ENCODE measurements at regions not wholly inside any gene's neighbourhood (a gene's known extent, or its start where the extent isn't known, plus 50 kb on each side); places are given as distances from the start of the nearest gene placed in this dataset.

GRCh38 chr21:32140151-32140550 lies 138.7 kb downstream of the MIS18A start:
- intact Hi-C loops (cut with micrococcal nuclease; ENCODE audit: unreplicated experiment) (no loop called here), in situ Hi-C loops (cut with MboI) (no loop called here)
- peaks cover 20% of the 10 kb centered on the region for H3K4me1 ChIP-seq (ENCODE audit: control insufficient read depth, insufficient read depth, low read length)
- H3K4me3 ChIP-seq: no peak overlapping the region
- ChIA-PET RAD21 (ENCODE audit: unreplicated experiment) (no interaction called here), SMC1A (ENCODE audit: uncharacterized antibody, unreplicated experiment) (no interaction called here), CTCF (no interaction called here), POLR2A (no interaction called here)
- no peak overlapping the region for H3K9ac ChIP-seq (ENCODE audit: control insufficient read depth, insufficient read depth, low read length)
- H3K27me3 ChIP-seq (replicated peaks in 1 of 2; ENCODE audit: control insufficient read depth in 2 of 2, insufficient read depth in 2 of 2, low read length in 1 of 2): no peaks in the 10 kb centered on the region
- H3K4me2 ChIP-seq (ENCODE audit: control insufficient read depth, insufficient read depth): no peak overlapping the region
- peaks cover 1% of the 10 kb centered on the region; the same call in 2 of the 3 replicates for H3K9me3 ChIP-seq (replicated peaks; ENCODE audit: control insufficient read depth, insufficient read depth, low read length)
- H3K27ac ChIP-seq (ENCODE audit: control insufficient read depth, insufficient read depth): no peak overlapping the region
- H3K79me2 ChIP-seq (ENCODE audit: control insufficient read depth, insufficient read depth, low read length): no peaks in the 10 kb centered on the region
- ATAC-seq: no peak
- H4K20me1 ChIP-seq (ENCODE audit: control insufficient read depth, insufficient read depth): no peaks in the 10 kb centered on the region
- DNase-seq (ENCODE audit: low read depth, low spot score): no peak
- 28% methylated on average over 4 of the region's 4 CpGs for WGBS (ENCODE audit: insufficient coverage, insufficient replicate concordance, low lambda C conversion rate, missing lambda C conversion rate)
- H2AFZ ChIP-seq (ENCODE audit: control insufficient read depth, low read depth, low read length): no peak overlapping the region
- TF ChIP-seq HSF1 (IDR thresholded peaks at IDR 0.05; ENCODE audit: low read depth, low read length) (no peak), ZNF687 (IDR thresholded peaks at IDR 0.05) (no peak), CHD2 (IDR thresholded peaks at IDR 0.05; ENCODE audit: borderline replicate concordance, low read depth, low read length) (no peak), ATF3 (IDR thresholded peaks at IDR 0.05; ENCODE audit: borderline replicate concordance, extremely low read depth, low read depth, low read length) (no peak), SIX5 (IDR thresholded peaks at IDR 0.05; ENCODE audit: low read depth, low read length, severe bottlenecking) (no peak), IRF5 (IDR thresholded peaks at IDR 0.05; ENCODE audit: borderline replicate concordance) (no peak), BRCA1 (IDR thresholded peaks at IDR 0.05; ENCODE audit: low read depth, low read length) (no peak), NBN (IDR thresholded peaks at IDR 0.05) (no peak), ZBTB40 (IDR thresholded peaks at IDR 0.05; ENCODE audit: borderline replicate concordance) (no peak), MLLT1 (IDR thresholded peaks at IDR 0.05) (no peak), DPF2 (IDR thresholded peaks at IDR 0.05) (no peak)
- no TSS peak for BruUV-seq (replicated peaks)
- no peak for FAIRE-seq
- H3K36me3 ChIP-seq (ENCODE audit: control insufficient read depth in 2 of 2, insufficient read depth in 2 of 2, low read length in 1 of 2): no peaks in the 10 kb centered on the region
